Peyer's patch (tissue), 4 donors: ENCODE measurements at regions not wholly inside any gene's neighbourhood (a gene's known extent, or its start where the extent isn't known, plus 50 kb on each side); places are given as distances from the start of the nearest gene placed in this dataset.

Source experiments
- DNase-seq, 3 donors: peaks; one replicate each; pipeline ENCODE4 v3.0.0-alpha.2; 2017 to 2019
- H3K27ac ChIP-seq, 4 donors: fragments of 200-600 bp; sonication (generic); one replicate each; pipeline ENCODE4 v1.5.1; 2016 to 2019
- H3K27me3 ChIP-seq, 2 donors: fragments of 200-600 bp; sonication (generic); one replicate each; pipeline ENCODE4 v1.5.1; 2019
- H3K36me3 ChIP-seq, 3 donors: fragments of 200-600 bp; sonication (generic); one replicate each; pipeline ENCODE4 v1.5.1; 2016 to 2019
- H3K4me1 ChIP-seq, 4 donors: fragments of 200-600 bp; sonication (generic); one replicate each; pipeline ENCODE4 v1.5.1; 2016 to 2019
- H3K4me3 ChIP-seq, 4 donors: fragments of 200-600 bp; sonication (generic); 1 replicate in 3 of 4; 2 replicates in 1 of 4; pipeline ENCODE4 v1.5.1; 2016 to 2019; ENCODE audit warnings: mild to moderate bottlenecking in 1 of 4
- H3K9me3 ChIP-seq, 4 donors: fragments of 200-600 bp; sonication (generic); one replicate each; pipeline ENCODE4 v1.5.1; 2016 to 2019; ENCODE audit warnings: mild to moderate bottlenecking in 1 of 4
- CTCF ChIP-seq, 6 experiments: fragments of 450-650 bp in 4 of 6; fragments of 200-600 bp in 2 of 6; sonication (generic) in 1 of 6; IDR thresholded peaks; one replicate each; pipeline ENCODE4 v1.5.1; 2017 to 2019; ENCODE audit warnings: antibody characterized with exemption in 6 of 6, mild to moderate bottlenecking in 3 of 6, moderate library complexity in 1 of 6
- POLR2A ChIP-seq, 2 donors: fragments of 450-650 bp; IDR thresholded peaks; one replicate each; pipeline ENCODE4 v1.5.1; 2017; ENCODE audit warnings: antibody characterized with exemption in 2 of 2, mild to moderate bottlenecking in 2 of 2, moderate library complexity in 2 of 2

DNA sequence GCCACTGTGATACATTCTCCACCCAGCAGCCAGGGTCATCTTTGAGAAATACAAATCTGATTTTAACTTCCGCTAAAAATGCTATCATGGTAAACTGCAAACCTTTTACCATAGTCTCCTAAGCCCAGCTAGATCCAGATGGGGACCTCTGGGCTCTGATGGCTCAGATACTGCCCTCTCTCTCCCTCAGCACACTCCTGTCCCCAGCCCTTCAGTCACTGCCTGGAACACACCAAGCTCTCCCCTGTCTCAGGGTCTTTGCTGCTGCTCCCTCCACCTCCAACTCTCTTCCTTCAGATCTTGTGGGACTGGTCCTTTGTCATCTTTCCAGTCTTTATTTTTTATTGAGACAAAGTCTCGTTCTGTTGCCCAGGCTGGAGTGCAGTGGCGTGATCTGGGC lies 65.1 kb downstream of the SPRY4 start:
- TF ChIP-seq POLR2A (IDR thresholded peaks at IDR 0.05) (no peak), CTCF (IDR thresholded peaks at IDR 0.05) (no peak)
- no peaks in the 10 kb centered on the region for H3K27me3 ChIP-seq
- H3K4me1 ChIP-seq, result no peaks in the 10 kb centered on the region
- no peak overlapping the region for H3K4me3 ChIP-seq
- H3K36me3 ChIP-seq, result no peaks in the 10 kb centered on the region
- no peak for DNase-seq
- no peak overlapping the region for H3K27ac ChIP-seq
- H3K9me3 ChIP-seq, result peaks cover 0 to 4% (median 0%) of the 10 kb centered on the region in 4 donors

DNA sequence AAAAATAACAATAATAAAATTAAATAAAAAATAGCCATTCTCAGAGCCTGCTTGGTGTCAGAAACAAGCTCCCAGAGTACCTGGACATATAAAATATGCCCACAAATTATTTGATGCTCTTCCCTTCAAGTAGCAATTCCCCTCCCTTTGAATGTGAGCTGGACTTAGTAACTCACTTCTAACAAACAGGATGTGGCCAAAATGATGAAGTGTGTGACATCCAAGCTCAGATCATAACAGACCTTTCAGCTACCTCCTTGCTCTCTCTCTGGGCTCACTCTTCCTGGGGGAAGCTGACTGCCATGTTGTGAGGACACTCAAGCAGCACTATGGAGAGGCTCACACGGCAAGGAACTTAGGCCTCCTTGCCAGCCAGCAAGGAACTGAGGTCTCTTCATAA lies 69.0 kb downstream of the SPRY4 start:
- Histone ChIP-seq H3K27me3 (no peaks in the 10 kb centered on the region), H3K4me1 (no peaks in the 10 kb centered on the region), H3K27ac (no peak overlapping the region), H3K9me3 (peaks cover 0 to 4% (median 0%) of the 10 kb centered on the region in 4 donors), H3K36me3 (no peaks in the 10 kb centered on the region), H3K4me3 (no peak overlapping the region)
- no peak for TF ChIP-seq CTCF (IDR thresholded peaks at IDR 0.05)
- TF ChIP-seq POLR2A (IDR thresholded peaks at IDR 0.05), result no peak
- DNase-seq, result no peak

DNA sequence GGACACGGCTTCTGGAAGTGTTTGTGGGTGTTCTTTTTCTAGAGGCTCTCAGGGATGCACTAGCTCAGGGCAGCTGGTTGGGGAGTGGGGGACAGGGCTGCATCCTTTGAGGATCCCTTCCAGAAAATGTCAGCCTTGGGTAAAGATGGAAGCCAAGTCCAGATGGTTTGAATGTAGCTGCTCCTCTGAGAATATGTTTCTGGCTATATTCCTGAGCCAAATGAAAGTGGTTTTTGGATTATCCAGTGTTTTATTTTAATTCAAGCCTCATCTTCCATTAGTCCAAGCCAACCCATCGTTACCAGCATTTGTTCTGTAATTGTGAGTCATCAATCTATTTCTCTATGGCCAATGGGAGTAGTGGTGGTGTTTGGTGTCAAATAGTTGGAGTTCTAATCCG lies 70.4 kb downstream of the SPRY4 start:
- peaks cover 0 to 4% (median 0%) of the 10 kb centered on the region in 4 donors for H3K9me3 ChIP-seq
- H3K27me3 ChIP-seq, result no peaks in the 10 kb centered on the region
- TF ChIP-seq CTCF (IDR thresholded peaks at IDR 0.05) (no peak), POLR2A (IDR thresholded peaks at IDR 0.05) (no peak)
- DNase-seq, result no peak
- H3K4me3 ChIP-seq, result no peak overlapping the region
- no peaks in the 10 kb centered on the region for H3K36me3 ChIP-seq
- H3K4me1 ChIP-seq, result no peaks in the 10 kb centered on the region
- H3K27ac ChIP-seq, result no peak overlapping the region

- no peak overlapping the region for H3K27ac ChIP-seq
- H3K4me3 ChIP-seq, result no peak overlapping the region
- H3K27me3 ChIP-seq, result no peaks in the 10 kb centered on the region
- H3K9me3 ChIP-seq, result peaks cover 0 to 4% (median 0%) of the 10 kb centered on the region in 4 donors
- no peak for DNase-seq
- H3K36me3 ChIP-seq, result no peaks in the 10 kb centered on the region
- TF ChIP-seq CTCF (IDR thresholded peaks at IDR 0.05) (no peak), POLR2A (IDR thresholded peaks at IDR 0.05) (no peak)
- H3K4me1 ChIP-seq, result no peaks in the 10 kb centered on the region
These were observed 70.9 kb downstream of the SPRY4 start for GRCh38 chr5:142253938-142254337.

- H3K4me3 ChIP-seq, result no peak overlapping the region
- no peak for TF ChIP-seq CTCF (IDR thresholded peaks at IDR 0.05)
- no peak for TF ChIP-seq POLR2A (IDR thresholded peaks at IDR 0.05)
- H3K27ac ChIP-seq, result no peak overlapping the region
- H3K36me3 ChIP-seq, result no peaks in the 10 kb centered on the region
- H3K27me3 ChIP-seq, result no peaks in the 10 kb centered on the region
- H3K4me1 ChIP-seq, result no peaks in the 10 kb centered on the region
- no peaks in the 10 kb centered on the region for H3K9me3 ChIP-seq
- DNase-seq, result no peak
These were observed 74.7 kb downstream of the SPRY4 start for GRCh38 chr5:142250119-142250518.

GRCh38 chr5:142248853-142249462 lies 75.9 kb downstream of the SPRY4 start:
- Histone ChIP-seq H3K36me3 (no peaks in the 10 kb centered on the region), H3K4me3 (no peak overlapping the region), H3K27ac (no peak overlapping the region), H3K9me3 (no peaks in the 10 kb centered on the region), H3K4me1 (no peaks in the 10 kb centered on the region), H3K27me3 (no peaks in the 10 kb centered on the region)
- no peak for DNase-seq
- TF ChIP-seq POLR2A (IDR thresholded peaks at IDR 0.05), result no peak
- no peak for TF ChIP-seq CTCF (IDR thresholded peaks at IDR 0.05)
